Keratinocyte (primary cell): ENCODE measurements at regions not wholly inside any gene's neighbourhood (a gene's known extent, or its start where the extent isn't known, plus 50 kb on each side); places are given as distances from the start of the nearest gene placed in this dataset.

Experiments used
- DNase-seq: peaks from one replicate; pipeline ENCODE4 v3.0.0-alpha.2; 2011; ENCODE audit warnings: low read depth, missing footprints, low spot score
- FAIRE-seq: peaks from 2 replicates; lab custom pipeline; 2011; peaks lifted over from hg19 to GRCh38; lab: Jason Lieb, UNC
- H2AFZ ChIP-seq: 2 replicates; pipeline ENCODE4 v1.6.0; 2012; ENCODE audit warnings: low read length, control low read depth, inconsistent platforms; ENCODE audit not compliant: control insufficient read depth
- H3K27ac ChIP-seq: 2 replicates; pipeline ENCODE4 v1.5.1; 2011; ENCODE audit warnings: low read length; ENCODE audit not compliant: control insufficient read depth, insufficient read depth
- H3K27me3 ChIP-seq: 3 replicates; pipeline ENCODE4 v1.6.0; 2011; ENCODE audit warnings: low read length; ENCODE audit not compliant: control insufficient read depth, insufficient read depth; ENCODE audit errors: extremely low read depth
- H3K36me3 ChIP-seq, 2 experiments: 2 replicates in 1 of 2; 3 replicates in 1 of 2; pipeline ENCODE4 v1.5.1; 2011; ENCODE audit warnings: low read length in 2 of 2, mild to moderate bottlenecking in 1 of 2; ENCODE audit not compliant: control insufficient read depth in 2 of 2, insufficient read depth in 2 of 2; ENCODE audit errors: extremely low read depth in 1 of 2
- H3K4me1 ChIP-seq: 3 replicates; pipeline ENCODE4 v1.5.1; 2011; ENCODE audit warnings: low read length; ENCODE audit not compliant: control insufficient read depth, insufficient read depth; ENCODE audit errors: extremely low read depth
- H3K4me2 ChIP-seq: 3 replicates; pipeline ENCODE4 v1.6.0; 2011; ENCODE audit warnings: low read depth, low read length; ENCODE audit not compliant: control insufficient read depth, insufficient read depth; ENCODE audit errors: extremely low read depth
- H3K4me3 ChIP-seq, 3 experiments: fragments of 200-600 bp in 1 of 3; sonication (generic) in 1 of 3; 2 replicates in 2 of 3; 3 replicates in 1 of 3; pipeline ENCODE4 v1.5.1; 2011 to 2016; ENCODE audit warnings: low read length in 3 of 3, mild to moderate bottlenecking in 3 of 3, control low read depth in 2 of 3, inconsistent platforms in 1 of 3, low read depth in 1 of 3, mixed read lengths in 1 of 3, mixed run types in 1 of 3, moderate library complexity in 1 of 3; ENCODE audit not compliant: control insufficient read depth in 2 of 3, insufficient read depth in 2 of 3; ENCODE audit errors: extremely low read depth in 1 of 3
- H3K79me2 ChIP-seq: 2 replicates; pipeline ENCODE4 v1.6.0; 2012; ENCODE audit warnings: low read length; ENCODE audit not compliant: control insufficient read depth, insufficient read depth
- H3K9ac ChIP-seq: 3 replicates; pipeline ENCODE4 v1.6.0; 2011; ENCODE audit warnings: low read length; ENCODE audit not compliant: control insufficient read depth, insufficient read depth; ENCODE audit errors: extremely low read depth
- H3K9me1 ChIP-seq: 3 replicates; pipeline ENCODE4 v1.6.0; 2011; ENCODE audit warnings: low read length; ENCODE audit not compliant: control insufficient read depth, insufficient read depth; ENCODE audit errors: extremely low read depth
- H3K9me3 ChIP-seq: 2 replicates; pipeline ENCODE4 v1.5.1; 2012; ENCODE audit warnings: low read depth, low read length; ENCODE audit not compliant: control insufficient read depth
- H4K20me1 ChIP-seq: 3 replicates; pipeline ENCODE4 v1.6.0; 2011; ENCODE audit warnings: low read length; ENCODE audit not compliant: control insufficient read depth, insufficient read depth; ENCODE audit errors: extremely low read depth
- CTCF ChIP-seq, 3 experiments: IDR thresholded peaks in 1 of 3; conservative IDR thresholded peaks in 1 of 3; optimal IDR thresholded peaks in 1 of 3; 2 replicates in 2 of 3; 3 replicates in 1 of 3; pipeline versions ENCODE3 to v1.5.1; 2011; ENCODE audit warnings: low read length in 3 of 3, mild to moderate bottlenecking in 3 of 3, moderate library complexity in 2 of 3, control low read depth in 1 of 3, inconsistent platforms in 1 of 3; ENCODE audit not compliant: insufficient read depth in 2 of 3; ENCODE audit errors: extremely low read depth in 1 of 3
- EZH2 ChIP-seq: IDR thresholded peaks from one replicate; pipeline ENCODE4 v1.6.1; 2012; ENCODE audit warnings: inconsistent platforms, mild to moderate bottlenecking, low read length, moderate library complexity
- dilution Hi-C: fragments of 300-500 bp; cut with MboI; formaldehyde crosslinking; loops from one replicate; pipeline ENCODE4 v1.7.0; 2020; ENCODE audit warnings: low sequenced_read_pairs; ENCODE audit not compliant: extremely low pct_ligation_motif_present

GRCh38 chr7:108848486-108848885, 278.8 kb downstream of the DNAJB9 start:
- no peaks in the 10 kb centered on the region for H3K9me1 ChIP-seq
- H3K79me2 ChIP-seq, result no peaks in the 10 kb centered on the region
- H3K27me3 ChIP-seq, result no peaks in the 10 kb centered on the region
- TF ChIP-seq EZH2 (no peak), CTCF (optimal IDR thresholded peaks at IDR 0.05 in 1 of 3, IDR thresholded peaks at IDR 0.05 in 1 of 3, conservative IDR thresholded peaks at IDR 0.05 in 1 of 3; ENCODE audit: extremely low read depth in 1 of 3, insufficient read depth in 2 of 3, low read length in 3 of 3) (no peak)
- FAIRE-seq (no peak), DNase-seq (no peak)
- H3K27ac ChIP-seq, result no peak overlapping the region
- H3K4me2 ChIP-seq, result no peak overlapping the region
- no peaks in the 10 kb centered on the region for H3K36me3 ChIP-seq
- no peak overlapping the region for H3K4me3 ChIP-seq
- no peak overlapping the region for H3K9ac ChIP-seq
- no peak overlapping the region for H2AFZ ChIP-seq
- H3K4me1 ChIP-seq, result no peaks in the 10 kb centered on the region
- H4K20me1 ChIP-seq, result no peaks in the 10 kb centered on the region
- H3K9me3 ChIP-seq, result no peaks in the 10 kb centered on the region
- dilution Hi-C loops, result no loop called here

- Histone ChIP-seq H3K4me2 (no peak overlapping the region), H3K27ac (no peak overlapping the region), H3K9me1 (no peaks in the 10 kb centered on the region), H3K36me3 (no peaks in the 10 kb centered on the region), H3K9ac (no peak overlapping the region), H4K20me1 (no peaks in the 10 kb centered on the region), H2AFZ (no peak overlapping the region), H3K9me3 (no peaks in the 10 kb centered on the region), H3K4me1 (no peaks in the 10 kb centered on the region), H3K27me3 (no peaks in the 10 kb centered on the region), H3K79me2 (no peaks in the 10 kb centered on the region), H3K4me3 (no peak overlapping the region)
- TF ChIP-seq EZH2 (no peak), CTCF (optimal IDR thresholded peaks at IDR 0.05 in 1 of 3, IDR thresholded peaks at IDR 0.05 in 1 of 3, conservative IDR thresholded peaks at IDR 0.05 in 1 of 3; ENCODE audit: extremely low read depth in 1 of 3, insufficient read depth in 2 of 3, low read length in 3 of 3) (no peak)
- FAIRE-seq (no peak), DNase-seq (no peak)
- dilution Hi-C loops, result no loop called here
These were observed 290.9 kb downstream of the DNAJB9 start for GRCh38 chr7:108860615-108861014.
